ENCODE measurements at regions not wholly inside any gene's neighbourhood (a gene's known extent, or its start where the extent isn't known, plus 50 kb on each side); places are given as distances from the start of the nearest gene placed in this dataset.

GRCh38 chr10:58459069-58459468, 53.6 kb upstream of the BICC1 start:
- Histone ChIP-seq H4K91ac (ENCODE audit: low read length) (no peak overlapping the region), H3K9me3 (ENCODE audit: control insufficient read depth, low read length) (no peaks in the 10 kb centered on the region), H2BK120ac (ENCODE audit: low read depth, low read length) (no peak overlapping the region), H2AFZ (ENCODE audit: low read depth, low read length) (no peak overlapping the region), H2BK5ac (ENCODE audit: low read depth, low read length, poor library complexity, severe bottlenecking) (no peak overlapping the region), H3K4me3 (ENCODE audit: insufficient read depth in 1 of 2, low read depth in 1 of 2, low read length in 2 of 2) (no peak overlapping the region), H2AK5ac (ENCODE audit: low read length, severe bottlenecking) (no peak overlapping the region), H3K23ac (ENCODE audit: low read length in 2 of 2) (no peak overlapping the region), H3K14ac (ENCODE audit: low read length in 2 of 2) (no peak overlapping the region), H2BK15ac (ENCODE audit: low read depth, poor library complexity, severe bottlenecking) (no peak overlapping the region), H3K79me1 (replicated peaks; ENCODE audit: low read length, poor library complexity, severe bottlenecking) (no peaks in the 10 kb centered on the region), H3K9ac (ENCODE audit: low read length) (peak overlapping the region; percentile 73), H3K4ac (ENCODE audit: low read depth in 1 of 2, low read length in 2 of 2) (no peak overlapping the region), H4K8ac (ENCODE audit: low read length) (no peak overlapping the region), H3K4me2 (ENCODE audit: low read length, poor library complexity, severe bottlenecking) (no peak overlapping the region), H3K27ac (ENCODE audit: low read length, poor library complexity, severe bottlenecking) (no peak overlapping the region), H3K4me1 (ENCODE audit: control insufficient read depth, insufficient read depth, low read depth, low read length) (no peaks in the 10 kb centered on the region), H3K27me3 (ENCODE audit: control insufficient read depth in 1 of 2, insufficient read depth in 1 of 2, low read length in 2 of 2) (no peaks in the 10 kb centered on the region), H3K18ac (ENCODE audit: low read depth in 1 of 2, low read length in 2 of 2) (no peak overlapping the region), H2BK12ac (ENCODE audit: low read length in 2 of 2) (no peak overlapping the region), H3K36me3 (ENCODE audit: control insufficient read depth in 1 of 2, insufficient read depth in 2 of 2, low read depth in 1 of 2, low read length in 2 of 2) (no peaks in the 10 kb centered on the region)
- no peak for DNase-seq
- WGBS: 83% methylated on average over 3 of the region's 4 CpGs

GRCh38 chr10:58460157-58460556, 52.5 kb upstream of the BICC1 start:
- Histone ChIP-seq H3K4me2 (ENCODE audit: low read length, poor library complexity, severe bottlenecking) (no peak overlapping the region), H2AK5ac (ENCODE audit: low read length, severe bottlenecking) (no peak overlapping the region), H2BK5ac (ENCODE audit: low read depth, low read length, poor library complexity, severe bottlenecking) (no peak overlapping the region), H2BK15ac (ENCODE audit: low read depth, poor library complexity, severe bottlenecking) (no peak overlapping the region), H4K8ac (ENCODE audit: low read length) (no peak overlapping the region), H3K14ac (ENCODE audit: low read length in 2 of 2) (no peak overlapping the region), H3K27me3 (ENCODE audit: control insufficient read depth in 1 of 2, insufficient read depth in 1 of 2, low read length in 2 of 2) (no peaks in the 10 kb centered on the region), H3K4me3 (ENCODE audit: insufficient read depth in 1 of 2, low read depth in 1 of 2, low read length in 2 of 2) (no peak overlapping the region), H3K36me3 (ENCODE audit: control insufficient read depth in 1 of 2, insufficient read depth in 2 of 2, low read depth in 1 of 2, low read length in 2 of 2) (no peaks in the 10 kb centered on the region), H3K4me1 (ENCODE audit: control insufficient read depth, insufficient read depth, low read depth, low read length) (no peaks in the 10 kb centered on the region), H3K23ac (ENCODE audit: low read length in 2 of 2) (no peak overlapping the region), H4K91ac (ENCODE audit: low read length) (no peak overlapping the region), H3K79me1 (replicated peaks; ENCODE audit: low read length, poor library complexity, severe bottlenecking) (no peaks in the 10 kb centered on the region), H3K4ac (ENCODE audit: low read depth in 1 of 2, low read length in 2 of 2) (no peak overlapping the region), H3K18ac (ENCODE audit: low read depth in 1 of 2, low read length in 2 of 2) (no peak overlapping the region), H3K9me3 (ENCODE audit: control insufficient read depth, low read length) (no peaks in the 10 kb centered on the region), H2BK120ac (ENCODE audit: low read depth, low read length) (no peak overlapping the region), H3K9ac (ENCODE audit: low read length) (no peak overlapping the region), H3K27ac (ENCODE audit: low read length, poor library complexity, severe bottlenecking) (no peak overlapping the region), H2BK12ac (ENCODE audit: low read length in 2 of 2) (no peak overlapping the region), H2AFZ (ENCODE audit: low read depth, low read length) (no peak overlapping the region)
- no CpG with 5 or more reads among the region's 1 CpG for WGBS
- DNase-seq: no peak

GRCh38 chr10:58462863-58463507, 49.7 kb upstream of the BICC1 start:
- H2BK5ac ChIP-seq (ENCODE audit: low read depth, low read length, poor library complexity, severe bottlenecking): no peak overlapping the region
- no peaks in the 10 kb centered on the region for H3K4me1 ChIP-seq (ENCODE audit: control insufficient read depth, insufficient read depth, low read depth, low read length)
- no peak overlapping the region for H4K91ac ChIP-seq (ENCODE audit: low read length)
- no peak overlapping the region for H3K23ac ChIP-seq (ENCODE audit: low read length in 2 of 2)
- no peaks in the 10 kb centered on the region for H3K9me3 ChIP-seq (ENCODE audit: control insufficient read depth, low read length)
- H3K9ac ChIP-seq (ENCODE audit: low read length): no peak overlapping the region
- no peak overlapping the region for H3K4ac ChIP-seq (ENCODE audit: low read depth in 1 of 2, low read length in 2 of 2)
- no peak overlapping the region for H3K14ac ChIP-seq (ENCODE audit: low read length in 2 of 2)
- H2BK12ac ChIP-seq (ENCODE audit: low read length in 2 of 2): no peak overlapping the region
- no peaks in the 10 kb centered on the region for H3K27me3 ChIP-seq (ENCODE audit: control insufficient read depth in 1 of 2, insufficient read depth in 1 of 2, low read length in 2 of 2)
- no peak overlapping the region for H3K4me2 ChIP-seq (ENCODE audit: low read length, poor library complexity, severe bottlenecking)
- H3K4me3 ChIP-seq (ENCODE audit: insufficient read depth in 1 of 2, low read depth in 1 of 2, low read length in 2 of 2): no peak overlapping the region
- DNase-seq: no peak
- WGBS: 71% methylated on average over 2 of the region's 3 CpGs
- no peak overlapping the region for H2AFZ ChIP-seq (ENCODE audit: low read depth, low read length)
- H2AK5ac ChIP-seq (ENCODE audit: low read length, severe bottlenecking): no peak overlapping the region
- no peaks in the 10 kb centered on the region for H3K36me3 ChIP-seq (ENCODE audit: control insufficient read depth in 1 of 2, insufficient read depth in 2 of 2, low read depth in 1 of 2, low read length in 2 of 2)
- no peak overlapping the region for H4K8ac ChIP-seq (ENCODE audit: low read length)
- no peak overlapping the region for H2BK15ac ChIP-seq (ENCODE audit: low read depth, poor library complexity, severe bottlenecking)
- no peak overlapping the region for H2BK120ac ChIP-seq (ENCODE audit: low read depth, low read length)
- H3K27ac ChIP-seq (ENCODE audit: low read length, poor library complexity, severe bottlenecking): no peak overlapping the region
- peaks cover 2% of the 10 kb centered on the region for H3K79me1 ChIP-seq (replicated peaks; ENCODE audit: low read length, poor library complexity, severe bottlenecking)
- H3K18ac ChIP-seq (ENCODE audit: low read depth in 1 of 2, low read length in 2 of 2): no peak overlapping the region
